Activated CD4-positive, alpha-beta memory T cell treated with anti-CD3 and anti-CD28 coated beads, Interleukin-2, amount 10 ng/mL, durations not matched to agents 7 days and 5 days (primary cell): ENCODE measurements at regions not wholly inside any gene's neighbourhood (a gene's known extent, or its start where the extent isn't known, plus 50 kb on each side); places are given as distances from the start of the nearest gene placed in this dataset.
"Not testable (repeated sequence)": the region's sequence is repeated elsewhere in the genome, so short reads cannot be mapped to it uniquely, and the experiment has no call there.

Experiments used
- CTCF ChIA-PET: fragments of 350-600 bp; sonication (Branson Sonifier 250); formaldehyde crosslinking; loops from one replicate; lab custom pipeline; 2021; ENCODE audit warnings: antibody characterized with exemption, inconsistent platforms; lab: Charles Lee
- POLR2A ChIA-PET: fragments of 350-600 bp; sonication (Branson Sonifier 250); formaldehyde crosslinking; loops from one replicate; lab custom pipeline; 2021; ENCODE audit warnings: antibody characterized with exemption; lab: Charles Lee
- DNase-seq: peaks from one replicate; pipeline ENCODE4 v3.0.0-alpha.2; 2020
- H3K27ac Mint-ChIP-seq: one replicate; pipeline ENCODE4 v1.8.0; 2021; ENCODE audit warnings: mild to moderate bottlenecking, mixed read lengths
- H3K27me3 Mint-ChIP-seq: one replicate; pipeline ENCODE4 v1.8.0; 2021; ENCODE audit warnings: mixed read lengths
- H3K36me3 Mint-ChIP-seq: one replicate; pipeline ENCODE4 v1.8.0; 2021; ENCODE audit warnings: low read depth, mixed read lengths
- H3K4me1 Mint-ChIP-seq: one replicate; pipeline ENCODE4 v1.8.0; 2021; ENCODE audit warnings: mixed read lengths
- H3K4me3 Mint-ChIP-seq: one replicate; pipeline ENCODE4 v1.8.0; 2021; ENCODE audit warnings: mild to moderate bottlenecking, mixed read lengths
- H3K9me3 Mint-ChIP-seq: one replicate; pipeline ENCODE4 v1.8.0; 2021; ENCODE audit warnings: mixed read lengths

GRCh38 chr14:87748558-87748957 lies 244.4 kb downstream of the GALC start:
- H3K36me3 Mint-ChIP-seq, result no peaks in the 10 kb centered on the region
- H3K27me3 Mint-ChIP-seq, result no peaks in the 10 kb centered on the region
- H3K9me3 Mint-ChIP-seq, result no peaks in the 10 kb centered on the region
- CTCF ChIA-PET, result interaction anchor here (1.9 kb wide), 1 partner anchor 57 kb away, joined by 6 read pairs; no protein-coding TSS in a partner anchor
- DNase-seq, result no peak
- POLR2A ChIA-PET, result no interaction called here
- no peak overlapping the region for H3K27ac Mint-ChIP-seq
- H3K4me3 Mint-ChIP-seq, result no peak overlapping the region
- H3K4me1 Mint-ChIP-seq, result no peaks in the 10 kb centered on the region

DNA sequence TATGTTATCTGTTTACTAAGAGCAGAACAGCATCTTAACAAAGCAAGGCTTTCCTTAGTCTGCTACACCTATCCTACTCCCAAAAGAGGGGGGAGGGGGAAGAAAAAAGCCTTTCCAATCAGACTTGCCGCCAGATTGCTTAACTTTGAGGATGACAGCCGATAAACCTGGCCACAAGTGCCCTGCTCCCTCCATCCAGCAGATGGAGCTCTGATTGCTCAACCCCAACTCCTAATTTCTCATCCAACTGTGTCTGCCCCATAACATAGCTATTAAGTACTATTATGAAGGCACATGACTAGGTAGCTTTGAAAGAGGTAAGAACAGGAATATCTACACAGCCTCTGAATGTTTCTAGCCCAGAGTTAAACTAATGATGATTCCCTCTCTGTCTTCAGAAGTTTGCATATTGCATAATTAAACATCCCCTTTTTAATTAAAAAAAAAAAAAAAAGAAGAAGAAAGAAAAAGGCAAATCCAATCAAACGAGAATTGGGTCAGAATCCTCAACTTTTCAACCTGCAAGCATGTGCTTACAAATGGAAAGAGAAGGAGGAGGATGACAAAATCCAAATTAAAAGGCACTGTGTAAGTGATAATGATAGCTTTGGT lies 247.4 kb downstream of the GALC start:
- no peak overlapping the region for H3K27ac Mint-ChIP-seq
- ChIA-PET POLR2A (no interaction called here), CTCF (interaction anchor here (0.8 to 2.2 kb wide), 13 partner anchors 10 to 1401 kb away, joined by 3 to 10 read pairs (median 3); no protein-coding TSS in a partner anchor)
- H3K4me1 Mint-ChIP-seq, result no peaks in the 10 kb centered on the region
- DNase-seq, result no peak
- H3K27me3 Mint-ChIP-seq, result no peaks in the 10 kb centered on the region
- no peaks in the 10 kb centered on the region for H3K9me3 Mint-ChIP-seq
- no peak overlapping the region for H3K4me3 Mint-ChIP-seq
- no peaks in the 10 kb centered on the region for H3K36me3 Mint-ChIP-seq

DNA sequence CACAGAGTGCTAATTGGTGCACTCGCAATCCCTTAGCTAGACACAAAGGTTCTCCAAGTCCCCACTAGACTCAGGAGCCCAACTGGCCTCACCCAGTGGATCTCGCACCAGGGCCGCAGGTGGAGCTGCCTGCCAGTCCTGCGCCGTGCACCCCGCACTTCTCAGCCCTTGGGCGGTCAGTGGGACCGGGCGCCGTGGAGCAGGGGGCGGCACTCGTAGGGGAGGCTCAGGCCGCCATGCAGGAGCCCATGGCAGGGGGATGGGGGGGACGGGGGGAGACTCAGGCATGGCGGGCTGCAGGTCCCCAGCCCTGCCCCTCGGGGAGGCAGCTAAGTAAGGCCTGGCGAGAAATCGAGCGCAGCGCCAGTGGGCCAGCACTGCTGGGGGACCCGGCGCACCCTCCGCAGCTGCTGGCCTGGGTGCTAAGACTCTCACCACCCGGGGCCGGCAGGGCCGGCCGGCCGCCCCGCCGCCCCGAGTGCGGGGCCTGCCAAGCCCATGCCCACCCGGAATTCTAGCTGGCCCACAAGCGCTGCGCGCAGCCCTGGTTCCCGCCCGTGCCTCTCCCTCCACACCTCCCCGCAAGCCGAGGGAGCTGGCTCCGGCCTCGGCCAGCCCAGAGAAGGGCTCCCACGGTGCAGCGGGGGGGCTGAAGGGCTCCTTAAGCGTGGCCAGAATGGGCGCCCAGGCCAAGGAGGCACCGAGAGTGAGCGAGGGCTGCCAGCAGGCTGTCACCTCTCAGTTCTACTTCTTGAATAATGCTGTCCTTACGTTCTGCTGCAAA lies 258.2 kb downstream of the GALC start:
- H3K4me1 Mint-ChIP-seq, H3K9me3 Mint-ChIP-seq, POLR2A ChIA-PET, DNase-seq, H3K4me3 Mint-ChIP-seq, H3K27me3 Mint-ChIP-seq, H3K27ac Mint-ChIP-seq, H3K36me3 Mint-ChIP-seq: not testable (repeated sequence)
- CTCF ChIA-PET, result interaction anchor here (2.6 kb wide), 1 partner anchor 11 kb away, joined by 10 read pairs; no protein-coding TSS in a partner anchor

GRCh38 chr14:87733115-87733514 lies 259.9 kb downstream of the GALC start:
- POLR2A ChIA-PET, result interaction anchor here (1.0 kb wide), 1 partner anchor 14 kb away, joined by 3 read pairs; no protein-coding TSS in a partner anchor
- CTCF ChIA-PET, result not testable (repeated sequence)

GRCh38 chr14:87732562-87732961 lies 260.4 kb downstream of the GALC start:
- Mint-ChIP-seq H3K4me3 (no peak overlapping the region), H3K27me3 (no peaks in the 10 kb centered on the region), H3K27ac (no peak overlapping the region), H3K4me1 (no peaks in the 10 kb centered on the region), H3K9me3 (peaks cover 2% of the 10 kb centered on the region), H3K36me3 (no peaks in the 10 kb centered on the region)
- POLR2A ChIA-PET, result interaction anchor here (1.0 kb wide), 1 partner anchor 15 kb away, joined by 3 read pairs; no protein-coding TSS in a partner anchor
- DNase-seq, result no peak
- CTCF ChIA-PET, result no interaction called here

More at GRCh38 chr14:87733115-87733514, 259.9 kb downstream of the GALC start:
- H3K9me3 Mint-ChIP-seq, H3K27ac Mint-ChIP-seq, DNase-seq, H3K4me1 Mint-ChIP-seq, H3K36me3 Mint-ChIP-seq, H3K27me3 Mint-ChIP-seq, H3K4me3 Mint-ChIP-seq: not testable (repeated sequence)

- no peaks in the 10 kb centered on the region for H3K9me3 Mint-ChIP-seq
- no peaks in the 10 kb centered on the region for H3K36me3 Mint-ChIP-seq
- no peak overlapping the region for H3K27ac Mint-ChIP-seq
- POLR2A ChIA-PET, result no interaction called here
- H3K27me3 Mint-ChIP-seq, result no peaks in the 10 kb centered on the region
- H3K4me3 Mint-ChIP-seq, result no peak overlapping the region
- CTCF ChIA-PET, result interaction anchor here (1.4 kb wide), 1 partner anchor 20 kb away, joined by 3 read pairs; no protein-coding TSS in a partner anchor
- H3K4me1 Mint-ChIP-seq, result no peaks in the 10 kb centered on the region
- no peak for DNase-seq
Observed at GRCh38 chr14:87725318-87725717, 267.7 kb downstream of the GALC start.

DNA sequence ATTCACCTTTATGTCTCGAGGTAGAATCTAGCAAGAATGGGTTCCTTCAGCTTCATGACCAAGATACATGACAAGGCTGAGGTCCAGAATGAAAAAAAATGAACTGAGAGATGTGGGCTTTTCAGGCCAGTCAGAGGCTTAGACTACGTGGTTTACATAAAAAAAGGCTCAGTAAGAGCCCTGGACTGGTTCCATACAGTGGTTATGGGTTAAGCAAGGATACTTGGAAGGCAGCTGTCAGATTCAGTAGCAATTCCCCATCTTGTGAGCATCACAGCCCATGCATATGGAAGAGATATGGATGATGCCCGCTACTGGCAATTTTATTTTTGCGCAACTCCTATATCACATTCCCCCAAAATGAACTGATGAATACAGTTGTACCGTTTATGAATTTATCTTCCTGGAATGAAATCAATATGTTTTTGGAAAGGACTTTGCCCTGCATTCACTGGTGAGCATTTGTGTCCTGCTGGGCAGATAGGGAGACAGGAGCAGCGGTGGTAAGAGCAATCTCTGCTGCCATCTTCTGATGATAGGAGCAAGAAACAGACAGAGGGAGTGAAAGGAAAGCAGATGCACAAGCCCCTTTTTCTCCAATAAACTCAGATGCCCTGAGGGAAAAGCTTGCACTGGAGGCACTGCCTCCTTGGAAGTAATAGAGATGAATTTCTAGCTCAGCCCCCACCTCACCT lies 280.4 kb downstream of the GALC start:
- Mint-ChIP-seq H3K27ac (no peak overlapping the region), H3K4me1 (no peaks in the 10 kb centered on the region), H3K4me3 (no peak overlapping the region), H3K27me3 (no peaks in the 10 kb centered on the region), H3K9me3 (no peaks in the 10 kb centered on the region), H3K36me3 (no peaks in the 10 kb centered on the region)
- POLR2A ChIA-PET, result no interaction called here
- CTCF ChIA-PET, result no interaction called here
- no peak for DNase-seq

DNA sequence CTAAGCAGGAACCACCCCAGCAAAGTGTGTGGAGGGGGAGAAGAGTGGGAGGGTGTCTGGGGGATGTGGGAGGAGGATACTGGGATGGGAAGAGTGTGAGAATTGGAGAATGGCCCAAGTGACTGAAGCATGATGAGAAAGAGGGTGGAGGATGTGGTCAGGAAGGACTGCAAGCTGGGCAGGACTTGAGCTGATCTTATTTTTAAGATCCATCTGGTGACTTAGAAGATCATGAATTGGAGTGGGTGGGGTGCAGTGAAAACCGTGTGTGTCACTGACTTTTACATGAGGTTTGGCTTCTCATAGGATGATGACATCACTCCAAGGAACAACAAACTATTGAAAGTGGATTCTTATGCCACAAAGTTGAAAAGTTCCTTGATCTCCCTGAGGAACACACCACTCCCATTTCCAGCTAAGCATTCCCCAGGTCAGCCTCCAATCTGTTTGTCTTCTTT lies 287.5 kb downstream of the GALC start:
- Mint-ChIP-seq H3K9me3 (no peaks in the 10 kb centered on the region), H3K27ac (no peak overlapping the region), H3K4me3 (no peak overlapping the region), H3K27me3 (no peaks in the 10 kb centered on the region), H3K4me1 (no peaks in the 10 kb centered on the region), H3K36me3 (no peaks in the 10 kb centered on the region)
- ChIA-PET POLR2A (no interaction called here), CTCF (no interaction called here)
- no peak for DNase-seq

DNA sequence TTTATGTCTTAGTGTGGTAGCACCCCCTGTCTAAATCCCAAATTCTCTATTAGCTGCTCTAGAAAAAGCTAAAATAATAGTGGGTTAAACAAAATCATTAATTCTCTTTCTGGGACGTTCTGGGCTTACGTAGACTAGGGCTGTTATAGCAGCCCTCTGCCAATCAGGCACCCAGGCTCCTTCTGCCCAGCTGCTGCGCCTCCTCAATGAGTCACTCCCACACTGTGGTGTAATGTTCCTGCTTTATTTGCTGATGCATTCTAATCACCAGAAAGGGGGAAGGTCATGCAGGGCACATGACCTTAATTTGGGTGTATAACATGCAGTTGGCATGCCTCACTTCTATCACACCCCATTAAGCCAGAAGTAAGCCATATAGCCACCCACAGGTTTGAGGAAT lies 294.5 kb downstream of the GALC start:
- DNase-seq, result no peak
- Mint-ChIP-seq H3K27ac (no peak overlapping the region), H3K4me3 (no peak overlapping the region), H3K36me3 (no peaks in the 10 kb centered on the region), H3K4me1 (no peaks in the 10 kb centered on the region), H3K27me3 (no peaks in the 10 kb centered on the region), H3K9me3 (no peaks in the 10 kb centered on the region)
- ChIA-PET POLR2A (no interaction called here), CTCF (interaction anchor here (1.1 kb wide), 1 partner anchor 47 kb away, joined by 3 read pairs; no protein-coding TSS in a partner anchor)

DNA sequence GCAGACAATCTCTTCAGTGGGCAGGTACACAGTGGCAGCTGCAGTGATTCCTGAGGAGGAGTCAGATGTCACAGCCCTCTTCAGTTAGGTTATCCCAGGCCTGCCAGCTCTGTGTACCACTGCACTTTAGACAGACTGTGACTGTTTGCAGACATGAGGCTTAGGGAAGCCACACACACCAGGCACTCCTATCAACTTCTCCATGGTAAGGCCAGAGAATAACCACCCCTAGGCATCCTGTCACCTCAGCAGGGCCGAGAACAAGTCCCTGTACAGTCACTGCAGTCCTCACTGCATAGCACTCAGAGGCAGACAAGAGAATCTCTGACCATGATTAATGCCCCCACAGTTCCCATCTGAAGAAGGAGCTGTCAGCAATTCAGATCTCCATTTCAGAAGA lies 296.5 kb downstream of the GALC start:
- Mint-ChIP-seq H3K9me3 (no peaks in the 10 kb centered on the region), H3K27ac (no peak overlapping the region), H3K4me3 (no peak overlapping the region), H3K36me3 (no peaks in the 10 kb centered on the region), H3K27me3 (no peaks in the 10 kb centered on the region), H3K4me1 (no peaks in the 10 kb centered on the region)
- ChIA-PET POLR2A (no interaction called here), CTCF (no interaction called here)
- no peak for DNase-seq

- H3K27me3 Mint-ChIP-seq, result no peaks in the 10 kb centered on the region
Observed at GRCh38 chr14:87691042-87691881, 301.7 kb downstream of the GALC start.

GRCh38 chr14:87690076-87690613 lies 302.8 kb downstream of the GALC start:
- ChIA-PET POLR2A (no interaction called here), CTCF (no interaction called here)
- Mint-ChIP-seq H3K4me3 (no peak overlapping the region), H3K27ac (no peak overlapping the region), H3K36me3 (no peaks in the 10 kb centered on the region), H3K27me3 (no peaks in the 10 kb centered on the region), H3K4me1 (no peaks in the 10 kb centered on the region), H3K9me3 (no peaks in the 10 kb centered on the region)
- DNase-seq, result no peak

More at GRCh38 chr14:87691042-87691881, 301.7 kb downstream of the GALC start:
- POLR2A ChIA-PET, result no interaction called here
- CTCF ChIA-PET, result no interaction called here
- DNase-seq, result no peak
- H3K4me3 Mint-ChIP-seq, result no peak overlapping the region
- no peak overlapping the region for H3K27ac Mint-ChIP-seq
- no peaks in the 10 kb centered on the region for H3K4me1 Mint-ChIP-seq
- H3K36me3 Mint-ChIP-seq, result no peaks in the 10 kb centered on the region
- H3K9me3 Mint-ChIP-seq, result no peaks in the 10 kb centered on the region
